Superior temporal gyrus (tissue), 1 donor: ENCODE measurements at regions not wholly inside any gene's neighbourhood (a gene's known extent, or its start where the extent isn't known, plus 50 kb on each side); places are given as distances from the start of the nearest gene placed in this dataset.

Experiments
- DNase-seq: peaks from one replicate; pipeline ENCODE4 v3.0.0-alpha.2; 2016; ENCODE audit errors: extremely low spot score

- no peak for DNase-seq
Measured at GRCh38 chr17:6215071-6216035, 145.2 kb downstream of the WSCD1 start.

GRCh38 chr17:6213859-6214258, 143.7 kb downstream of the WSCD1 start:
- no peak for DNase-seq

- DNase-seq: no peak
Measured at GRCh38 chr17:6212766-6213165, 142.6 kb downstream of the WSCD1 start.

GRCh38 chr17:6209829-6210228, 139.7 kb downstream of the WSCD1 start:
- no peak for DNase-seq

GRCh38 chr17:6208608-6209180, 138.5 kb downstream of the WSCD1 start:
- no peak for DNase-seq

- no peak for DNase-seq
Measured at GRCh38 chr17:6205525-6205924, 135.3 kb downstream of the WSCD1 start.

- no peak for DNase-seq
Measured at GRCh38 chr17:6205033-6205432, 134.9 kb downstream of the WSCD1 start.

- DNase-seq: no peak
Measured at GRCh38 chr17:6204203-6204722, 134.1 kb downstream of the WSCD1 start.

GRCh38 chr17:6196355-6196754, 126.2 kb downstream of the WSCD1 start:
- no peak for DNase-seq

GRCh38 chr17:6195123-6195522, 124.9 kb downstream of the WSCD1 start:
- no peak for DNase-seq

GRCh38 chr17:6191405-6192324, 121.5 kb downstream of the WSCD1 start:
- DNase-seq: no peak

GRCh38 chr17:6187836-6188235, 117.7 kb downstream of the WSCD1 start:
- DNase-seq: no peak

GRCh38 chr17:6186998-6187397, 116.8 kb downstream of the WSCD1 start:
- DNase-seq: no peak

- DNase-seq: no peak
Measured at GRCh38 chr17:6184508-6184907, 114.3 kb downstream of the WSCD1 start.

GRCh38 chr17:6179017-6179416, 108.8 kb downstream of the WSCD1 start:
- DNase-seq: no peak

- no peak for DNase-seq
Measured at GRCh38 chr17:6177941-6178694, 107.9 kb downstream of the WSCD1 start.
